SU-DHL-6 (cell line): ENCODE measurements at regions not wholly inside any gene's neighbourhood (a gene's known extent, or its start where the extent isn't known, plus 50 kb on each side); places are given as distances from the start of the nearest gene placed in this dataset.

Experiments used
- CTCF ChIP-seq: fragments of 200-600 bp; sonication (generic); IDR thresholded peaks from one replicate; pipeline ENCODE4 v1.5.1; 2017; ENCODE audit warnings: antibody characterized with exemption, mild to moderate bottlenecking, low read length, moderate library complexity; ENCODE audit not compliant: insufficient read depth, poor library complexity, severe bottlenecking
- EZH2phosphoT487 ChIP-seq: fragments of 200-600 bp; sonication (generic), shearing (Covaris generic); conservative IDR thresholded peaks from 2 replicates; pipeline ENCODE4 v1.6.1; 2018; ENCODE audit warnings: mild to moderate bottlenecking, antibody characterized with exemption, low read length, moderate library complexity, mixed read lengths

GRCh38 chr3:28078536-28078935 lies 162.9 kb upstream of the CMC1 start:
- no peak for TF ChIP-seq CTCF
- TF ChIP-seq EZH2phosphoT487 = no peak
